Gastrocnemius medialis (tissue), 4 donors: ENCODE measurements at regions not wholly inside any gene's neighbourhood (a gene's known extent, or its start where the extent isn't known, plus 50 kb on each side); places are given as distances from the start of the nearest gene placed in this dataset.

ENCODE experiments used
- CTCF ChIP-seq, 5 experiments: fragments of 450-650 bp in 3 of 5; fragments of 200-600 bp in 2 of 5; sonication (generic) in 2 of 5; IDR thresholded peaks in 4 of 5; conservative IDR thresholded peaks in 1 of 5; 1 replicate in 4 of 5; 2 replicates in 1 of 5; pipeline ENCODE4 v1.5.1; 2016 to 2019; ENCODE audit warnings: antibody characterized with exemption in 5 of 5, mild to moderate bottlenecking in 3 of 5, moderate library complexity in 3 of 5
- POLR2A ChIP-seq, 2 donors: fragments of 450-650 bp; IDR thresholded peaks; one replicate each; pipeline ENCODE4 v1.6.1; 2017; ENCODE audit warnings: antibody characterized with exemption in 2 of 2, mild to moderate bottlenecking in 2 of 2, moderate library complexity in 2 of 2

- no peak for TF ChIP-seq CTCF (IDR thresholded peaks at IDR 0.05 in 4 of 5, conservative IDR thresholded peaks at IDR 0.05 in 1 of 5)
- no peak for TF ChIP-seq POLR2A (IDR thresholded peaks at IDR 0.05)
Observed at GRCh38 chr17:5804251-5804650, 219.9 kb upstream of the NLRP1 start.
